GM21526 (cell line): ENCODE measurements at regions not wholly inside any gene's neighbourhood (a gene's known extent, or its start where the extent isn't known, plus 50 kb on each side); places are given as distances from the start of the nearest gene placed in this dataset.

Experiments used
- ATAC-seq: cut with Tn5 transposase; IDR thresholded peaks from one replicate; pipeline ENCODE4 v1.9.1; 2021; ENCODE audit warnings: moderate library complexity; ENCODE audit not compliant: unreplicated experiment, low FRiP score

DNA sequence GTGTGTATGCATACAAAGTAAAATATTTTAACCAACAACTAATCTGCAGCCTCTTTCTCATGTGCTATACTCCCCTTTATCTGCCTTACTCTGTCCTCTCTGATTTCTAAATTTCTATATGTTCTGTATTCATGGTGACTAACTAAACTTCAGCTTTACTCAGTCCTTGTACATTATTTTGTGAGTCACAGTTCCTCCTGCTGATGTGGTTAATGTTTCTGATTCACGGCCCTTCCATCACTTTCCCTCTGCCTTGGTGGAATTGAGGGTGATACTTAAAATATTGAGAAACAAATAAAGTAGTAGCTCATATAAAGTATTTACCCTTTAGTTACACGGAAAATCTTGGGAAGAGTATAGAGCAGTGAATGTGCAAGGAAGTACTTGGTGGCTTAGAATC is 899.1 kb upstream of the ZWINT start:
- ATAC-seq, result no peak

DNA sequence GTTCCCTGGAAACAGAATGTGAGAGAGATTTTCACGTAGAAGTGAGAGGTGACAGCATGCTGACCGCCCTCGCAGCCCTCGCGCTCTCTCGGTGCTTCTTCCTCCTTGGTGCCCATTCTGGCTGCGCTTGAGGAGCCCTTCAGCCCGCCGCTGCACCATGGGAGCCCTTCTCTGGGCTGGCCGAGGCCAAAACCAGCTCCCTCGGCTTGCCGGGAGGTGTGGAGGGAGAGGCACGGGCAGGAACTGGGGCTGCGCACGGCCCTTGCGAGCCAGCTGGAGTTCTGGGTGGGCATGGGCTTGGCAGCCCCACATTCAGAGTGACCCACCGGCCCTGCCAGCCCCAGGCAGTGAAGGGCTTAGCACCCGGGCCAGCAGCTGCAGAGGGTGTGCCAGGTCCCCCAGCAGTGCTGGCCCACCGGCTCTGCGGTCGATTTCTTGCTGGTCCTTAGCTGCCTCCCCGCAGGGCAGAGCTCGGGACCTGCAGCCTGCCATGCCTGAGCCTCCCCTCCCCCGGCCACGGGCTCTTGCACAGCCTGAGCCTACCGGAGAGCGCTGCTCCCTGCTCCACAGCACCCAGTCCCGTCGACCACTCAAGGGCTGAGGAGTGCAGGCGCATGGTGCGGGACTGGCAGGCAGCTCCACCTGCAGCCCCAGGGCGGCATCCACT is 888.7 kb upstream of the ZWINT start:
- ATAC-seq, result no peak

- ATAC-seq, result no peak
Measured at GRCh38 chr10:57247271-57247670, 886.2 kb upstream of the ZWINT start.

DNA sequence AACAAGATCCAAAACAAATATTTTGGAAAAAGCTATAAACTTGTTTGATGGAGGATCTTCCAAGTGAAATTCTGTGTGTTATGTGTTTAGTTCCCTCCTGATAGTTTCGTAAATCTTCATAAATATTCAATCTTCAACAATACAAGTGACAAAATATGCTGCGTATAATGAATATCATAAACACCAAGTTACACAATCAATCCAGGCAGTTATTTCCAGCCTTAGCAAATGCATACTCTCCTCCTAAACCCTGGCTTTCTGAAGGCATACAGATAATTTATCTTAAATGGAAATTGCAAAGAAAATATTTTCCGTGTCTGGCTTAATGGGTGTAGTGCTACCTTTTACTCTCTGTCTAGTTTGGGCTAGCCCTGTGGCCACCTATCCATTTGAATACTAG is 864.9 kb upstream of the ZWINT start:
- ATAC-seq, result no peak

- ATAC-seq, result no peak
Measured at GRCh38 chr10:57224811-57225210, 863.8 kb upstream of the ZWINT start.

- ATAC-seq, result no peak
Measured at GRCh38 chr10:57222603-57223002, 861.5 kb upstream of the ZWINT start.

- no peak for ATAC-seq
Measured at GRCh38 chr10:57222129-57222528, 861.1 kb upstream of the ZWINT start.

DNA sequence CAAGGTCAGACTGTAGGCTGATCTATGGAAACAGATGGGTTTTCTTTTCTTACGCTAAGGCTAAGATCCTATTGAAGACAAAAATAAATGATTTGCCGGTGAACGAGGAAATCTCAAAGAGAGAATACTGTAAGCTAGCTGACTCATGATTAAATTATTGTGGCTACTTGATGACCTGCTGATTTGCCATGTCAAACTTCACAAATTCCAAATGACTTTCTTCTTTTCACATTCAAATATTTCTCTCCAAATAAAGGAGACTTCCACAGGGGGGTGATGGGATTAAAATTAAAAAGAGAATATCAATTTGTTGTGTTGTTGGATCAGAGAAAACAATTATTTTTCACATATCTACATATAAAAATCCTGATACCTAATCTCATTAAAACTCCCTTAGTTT is 860.6 kb upstream of the ZWINT start:
- no peak for ATAC-seq

GRCh38 chr10:57218382-57218781 is 857.3 kb upstream of the ZWINT start:
- ATAC-seq, result no peak

DNA sequence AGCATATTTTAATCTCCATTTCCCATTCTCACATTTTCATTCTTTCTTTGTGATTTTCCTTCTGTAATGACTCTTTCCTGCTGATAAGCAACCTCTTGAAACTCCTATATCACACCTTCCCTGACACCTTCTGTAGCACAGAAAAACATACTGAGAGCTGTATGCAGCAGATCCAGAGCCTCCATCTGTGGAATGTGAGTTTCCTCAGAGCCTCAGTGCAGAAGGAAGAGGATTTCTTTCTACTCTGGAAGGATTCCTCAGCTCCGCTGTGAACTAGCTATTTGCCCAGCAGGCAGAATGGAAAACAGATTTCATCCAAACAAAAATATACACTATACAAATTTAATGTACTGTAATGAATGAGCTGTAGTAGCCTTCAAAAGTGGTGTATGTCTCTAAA is 841.3 kb upstream of the ZWINT start:
- no peak for ATAC-seq

GRCh38 chr10:57188846-57189245 is 827.8 kb upstream of the ZWINT start:
- ATAC-seq, result no peak

GRCh38 chr10:57186201-57186600 is 825.1 kb upstream of the ZWINT start:
- ATAC-seq, result no peak

DNA sequence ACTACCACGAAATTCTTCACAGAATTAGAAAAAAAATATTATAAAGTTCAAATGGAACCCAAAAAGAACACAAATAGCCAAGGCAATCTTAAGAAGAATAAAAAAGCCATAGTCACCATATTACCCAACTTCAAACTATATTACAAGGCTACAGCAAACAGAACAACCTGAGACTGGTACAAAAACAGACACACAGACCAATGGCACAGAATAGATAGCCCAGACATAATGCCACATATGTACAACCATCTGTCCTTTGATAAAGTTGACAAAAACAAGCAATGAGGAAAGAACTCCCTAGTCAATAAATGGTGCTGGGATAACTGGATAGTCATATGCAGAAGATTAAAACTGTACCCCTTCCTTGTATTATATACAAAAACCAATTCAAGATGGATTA is 808.5 kb upstream of the ZWINT start:
- ATAC-seq, result no peak

GRCh38 chr10:57168611-57169240 is 807.7 kb upstream of the ZWINT start:
- ATAC-seq, result no peak

- ATAC-seq, result no peak
Measured at GRCh38 chr10:57165671-57166070, 804.6 kb upstream of the ZWINT start.

DNA sequence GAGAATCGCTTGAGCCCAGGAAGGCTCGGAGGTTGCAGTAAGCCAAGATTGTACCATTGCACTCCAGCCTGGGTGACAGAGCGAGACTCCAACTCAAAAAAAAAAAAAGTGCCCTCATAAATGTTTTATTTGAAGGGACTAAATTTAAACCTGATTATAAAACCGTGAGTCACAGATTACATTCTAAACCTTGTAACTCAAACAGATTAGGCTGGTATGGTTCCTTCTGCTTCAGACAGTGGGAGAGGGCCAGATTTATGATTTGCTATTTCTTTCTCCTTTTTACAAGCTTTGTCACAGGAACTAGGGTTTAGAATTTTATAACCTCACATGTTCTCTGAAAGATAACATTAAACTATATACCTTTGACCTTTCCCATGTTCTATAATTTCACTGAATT is 801.2 kb upstream of the ZWINT start:
- ATAC-seq, result no peak

DNA sequence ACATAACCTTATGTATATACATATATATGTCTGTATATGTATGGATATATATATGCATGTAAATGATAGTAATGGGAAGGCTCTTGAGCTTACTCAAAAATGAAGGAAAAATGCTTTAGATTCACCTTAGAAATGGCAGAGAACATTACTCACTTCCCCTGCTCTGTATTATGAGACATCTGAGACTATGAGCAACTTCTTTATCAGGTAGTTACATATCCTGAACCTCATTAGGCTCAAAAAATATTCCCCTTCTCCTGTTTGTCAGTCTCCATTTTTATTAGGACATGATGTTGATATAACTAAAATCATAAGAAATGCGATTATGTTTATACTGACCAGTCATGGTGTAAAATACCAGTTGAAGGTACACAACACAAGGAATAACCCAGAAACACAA is 800.1 kb upstream of the ZWINT start:
- no peak for ATAC-seq

DNA sequence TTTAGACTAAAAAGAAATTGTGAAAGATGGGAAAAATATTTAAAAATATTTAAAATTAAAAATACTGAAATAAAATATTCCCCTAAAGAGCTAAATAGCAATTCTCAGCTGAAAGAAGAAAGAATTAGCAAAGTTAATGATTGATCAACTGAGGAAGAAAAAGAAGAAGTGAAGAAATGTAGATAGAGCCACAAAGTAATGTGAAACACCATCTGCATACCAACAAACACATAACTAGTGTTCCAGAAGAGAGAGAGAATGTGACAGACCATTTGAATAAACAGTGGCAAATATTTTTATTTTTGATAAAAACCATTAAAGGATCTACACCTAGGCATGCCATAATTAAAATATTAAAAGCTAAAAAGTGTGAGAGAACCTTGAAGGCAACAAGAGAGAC is 784.5 kb upstream of the ZWINT start:
- ATAC-seq, result no peak

- ATAC-seq, result no peak
Measured at GRCh38 chr10:57142925-57143576, 782.0 kb upstream of the ZWINT start.

DNA sequence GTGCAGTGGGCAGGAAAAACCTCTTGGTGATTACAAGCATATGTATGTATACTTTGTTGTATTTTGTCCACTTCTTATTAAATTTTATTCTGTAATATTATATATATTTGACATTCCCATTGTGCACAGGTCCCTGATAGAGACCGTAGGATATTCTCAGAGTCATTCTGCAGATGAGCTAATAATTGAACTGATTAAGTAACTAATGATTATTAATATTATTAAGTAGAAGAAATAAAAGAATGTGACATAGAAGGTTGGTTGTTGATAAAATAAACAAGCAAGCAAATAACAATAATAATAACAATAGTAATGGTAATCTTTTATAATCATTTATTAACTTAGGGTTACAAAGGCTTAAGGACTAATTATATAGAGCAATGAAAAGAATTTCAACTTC is 780.6 kb upstream of the ZWINT start:
- no peak for ATAC-seq

DNA sequence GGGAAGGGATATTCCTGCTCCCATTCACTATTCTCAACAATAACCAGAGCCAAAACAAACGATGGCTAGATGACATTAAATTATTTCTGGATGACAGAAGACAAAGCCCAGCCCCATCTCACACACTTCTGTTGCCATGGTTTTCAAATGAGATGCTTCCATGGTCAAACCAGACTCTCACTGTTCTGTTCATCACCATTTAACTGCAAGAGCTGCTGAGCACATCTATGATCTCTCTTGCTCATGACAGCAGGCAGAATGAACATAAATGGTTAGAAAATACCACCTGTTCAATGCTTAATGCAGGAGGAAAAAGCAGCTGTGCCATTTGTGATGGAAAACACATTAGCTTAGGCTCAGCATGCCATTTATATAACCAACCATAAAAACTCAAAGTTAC is 758.6 kb upstream of the ZWINT start:
- ATAC-seq, result no peak

DNA sequence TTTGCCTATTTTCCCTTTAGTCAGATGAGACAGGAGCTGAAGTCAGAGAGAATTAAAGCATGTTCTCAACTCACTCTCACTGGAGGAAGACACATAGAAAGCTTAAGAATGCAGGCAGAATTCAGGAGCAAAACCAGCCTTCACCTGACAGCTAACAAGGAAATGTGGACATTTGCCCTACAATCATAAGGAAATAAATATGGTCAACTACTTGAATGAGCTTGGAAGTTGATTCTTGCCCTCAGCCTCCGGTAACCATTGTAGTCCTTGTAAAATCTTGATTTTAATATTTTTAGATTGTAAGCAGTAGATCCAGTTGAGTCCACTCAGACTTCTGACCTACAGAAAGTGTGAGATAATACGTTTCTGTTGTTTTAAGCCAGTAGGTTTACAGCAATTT is 752.5 kb upstream of the ZWINT start:
- ATAC-seq, result no peak
